ENCODE measurements at regions not wholly inside any gene's neighbourhood (a gene's known extent, or its start where the extent isn't known, plus 50 kb on each side); places are given as distances from the start of the nearest gene placed in this dataset.

DNA sequence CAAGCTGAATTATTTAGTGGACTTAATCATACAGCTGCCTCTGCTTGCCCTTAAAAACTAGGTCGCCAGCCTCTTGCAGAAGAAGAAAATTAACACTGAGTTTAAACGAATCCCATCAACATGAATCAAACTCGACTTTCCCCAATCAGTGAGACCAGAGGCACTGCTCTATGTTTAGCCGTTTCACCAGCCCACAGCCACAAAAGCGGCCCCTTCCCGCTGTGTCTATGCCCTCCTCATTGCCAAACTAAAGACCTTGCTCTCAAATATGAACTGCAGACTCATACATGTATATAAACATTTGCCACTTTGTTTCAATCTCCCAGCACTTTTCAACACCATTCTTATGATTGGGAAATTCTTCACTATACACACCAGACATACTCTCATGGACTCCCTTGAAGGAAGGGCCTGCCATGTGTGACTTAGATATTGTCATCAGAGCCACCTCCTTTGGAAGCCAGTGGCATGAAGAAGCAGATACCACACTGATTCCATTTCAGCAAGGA is 105.8 kb upstream of the ADGRF1 start:
- H3K4me1 ChIP-seq (ENCODE audit: control insufficient read depth in 2 of 2, insufficient read depth in 2 of 2, low read length in 2 of 2): no peaks in the 10 kb centered on the region
- CTCF ChIA-PET: no interaction called here
- POLR2A ChIA-PET: no interaction called here

DNA sequence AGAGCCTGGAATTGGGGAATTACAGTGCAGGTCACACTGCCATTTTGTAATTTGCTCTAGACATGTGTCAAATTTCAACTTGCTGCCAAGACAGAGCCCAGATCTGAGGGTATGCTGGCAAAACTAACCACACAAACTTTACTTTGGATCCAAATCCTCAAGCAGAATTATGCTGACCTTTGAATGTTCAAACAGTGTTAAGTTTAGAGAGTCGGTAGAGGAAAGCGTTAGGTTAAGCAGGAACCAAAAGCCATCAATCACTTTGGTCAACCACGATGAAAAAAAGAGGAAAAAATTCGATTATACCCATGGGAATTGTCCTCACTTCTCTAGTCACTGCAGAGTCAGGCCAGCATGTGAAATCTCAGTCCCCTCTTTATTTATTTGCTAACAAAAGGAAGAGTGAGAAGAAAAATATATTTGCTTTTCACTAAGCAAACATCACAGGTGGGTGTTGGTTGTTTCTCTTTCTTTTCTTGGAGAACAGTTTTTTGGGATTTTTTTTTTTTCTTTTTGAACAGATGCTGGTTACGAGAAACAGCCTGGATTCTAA is 105.1 kb upstream of the ADGRF1 start:
- no peaks in the 10 kb centered on the region for H3K27me3 ChIP-seq (replicated peaks in 1 of 4; ENCODE audit: control extremely low read depth in 1 of 4, control insufficient read depth in 3 of 4, insufficient read depth in 4 of 4, low read length in 3 of 4)
- WGBS (ENCODE audit: insufficient coverage): 6% methylated on average over 3 of the region's 5 CpGs
- ChIA-PET CTCF (no interaction called here), POLR2A (no interaction called here)
- peaks cover 17% of the 10 kb centered on the region for H3K27me3 Mint-ChIP-seq
- H3K4me2 ChIP-seq (replicated peaks; ENCODE audit: low read depth, low read length, poor library complexity, severe bottlenecking): no peak overlapping the region
- no peaks in the 10 kb centered on the region for H3K4me1 ChIP-seq (ENCODE audit: control insufficient read depth in 2 of 2, insufficient read depth in 2 of 2, low read length in 2 of 2)
- H3K4me3 Mint-ChIP-seq: no peak overlapping the region
- DNase-seq: no peak
- no peak overlapping the region for H3K9ac ChIP-seq (ENCODE audit: low read length)
- no peak overlapping the region for H3K27ac Mint-ChIP-seq
- no peaks in the 10 kb centered on the region for H3K9me3 Mint-ChIP-seq (ENCODE audit: insufficient read depth)
- TF ChIP-seq, protein P1, sequence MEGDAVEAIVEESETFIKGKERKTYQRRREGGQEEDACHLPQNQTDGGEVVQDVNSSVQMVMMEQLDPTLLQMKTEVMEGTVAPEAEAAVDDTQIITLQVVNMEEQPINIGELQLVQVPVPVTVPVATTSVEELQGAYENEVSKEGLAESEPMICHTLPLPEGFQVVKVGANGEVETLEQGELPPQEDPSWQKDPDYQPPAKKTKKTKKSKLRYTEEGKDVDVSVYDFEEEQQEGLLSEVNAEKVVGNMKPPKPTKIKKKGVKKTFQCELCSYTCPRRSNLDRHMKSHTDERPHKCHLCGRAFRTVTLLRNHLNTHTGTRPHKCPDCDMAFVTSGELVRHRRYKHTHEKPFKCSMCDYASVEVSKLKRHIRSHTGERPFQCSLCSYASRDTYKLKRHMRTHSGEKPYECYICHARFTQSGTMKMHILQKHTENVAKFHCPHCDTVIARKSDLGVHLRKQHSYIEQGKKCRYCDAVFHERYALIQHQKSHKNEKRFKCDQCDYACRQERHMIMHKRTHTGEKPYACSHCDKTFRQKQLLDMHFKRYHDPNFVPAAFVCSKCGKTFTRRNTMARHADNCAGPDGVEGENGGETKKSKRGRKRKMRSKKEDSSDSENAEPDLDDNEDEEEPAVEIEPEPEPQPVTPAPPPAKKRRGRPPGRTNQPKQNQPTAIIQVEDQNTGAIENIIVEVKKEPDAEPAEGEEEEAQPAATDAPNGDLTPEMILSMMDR (IDR thresholded peaks at IDR 0.05): no peak
- TF ChIP-seq EZH2 (IDR thresholded peaks at IDR 0.05; ENCODE audit: borderline replicate concordance, insufficient read depth, low read depth, low read length, poor library complexity, severe bottlenecking): no peak
- H3K4me1 Mint-ChIP-seq: no peaks in the 10 kb centered on the region
- no peak overlapping the region for H3K4me3 ChIP-seq (ENCODE audit: control extremely low read depth in 1 of 5, extremely low read depth in 1 of 5, insufficient read depth in 1 of 5, low read depth in 2 of 5, low read length in 4 of 5)
- no peaks in the 10 kb centered on the region for H3K9me3 ChIP-seq (ENCODE audit: control extremely low read depth in 1 of 3, control insufficient read depth in 2 of 3, insufficient read depth in 1 of 3, low read length in 2 of 3)
- H3K27ac ChIP-seq (ENCODE audit: low read length in 2 of 2): no peak overlapping the region
- H3K79me2 ChIP-seq (ENCODE audit: control insufficient read depth, insufficient read depth, low read length): no peaks in the 10 kb centered on the region
- H4K20me1 ChIP-seq (ENCODE audit: control insufficient read depth, insufficient read depth, low read length, poor library complexity, severe bottlenecking): no peaks in the 10 kb centered on the region
- no peak for ATAC-seq (ENCODE audit: low read depth)
- no peaks in the 10 kb centered on the region for H3K36me3 ChIP-seq (replicated peaks in 1 of 2; ENCODE audit: control extremely low read depth in 1 of 2, control insufficient read depth in 1 of 2, extremely low read depth in 1 of 2, insufficient read depth in 2 of 2, low read length in 1 of 2)
- intact Hi-C loops (cut with micrococcal nuclease): no loop called here
- no peak overlapping the region for H2AFZ ChIP-seq (ENCODE audit: insufficient read depth, low read depth, low read length, poor library complexity, severe bottlenecking)

More for the DNA sequence above, 105.8 kb upstream of the ADGRF1 start:
- H3K27ac Mint-ChIP-seq: no peak overlapping the region
- Histone ChIP-seq H3K9ac (ENCODE audit: low read length) (no peak overlapping the region), H3K4me3 (ENCODE audit: control extremely low read depth in 1 of 5, extremely low read depth in 1 of 5, insufficient read depth in 1 of 5, low read depth in 2 of 5, low read length in 4 of 5) (no peak overlapping the region), H3K4me2 (replicated peaks; ENCODE audit: low read depth, low read length, poor library complexity, severe bottlenecking) (no peak overlapping the region), H2AFZ (ENCODE audit: insufficient read depth, low read depth, low read length, poor library complexity, severe bottlenecking) (no peak overlapping the region), H3K9me3 (ENCODE audit: control extremely low read depth in 1 of 3, control insufficient read depth in 2 of 3, insufficient read depth in 1 of 3, low read length in 2 of 3) (no peaks in the 10 kb centered on the region), H4K20me1 (ENCODE audit: control insufficient read depth, insufficient read depth, low read length, poor library complexity, severe bottlenecking) (no peaks in the 10 kb centered on the region), H3K27ac (ENCODE audit: low read length in 2 of 2) (no peak overlapping the region), H3K79me2 (ENCODE audit: control insufficient read depth, insufficient read depth, low read length) (no peaks in the 10 kb centered on the region), H3K36me3 (replicated peaks in 1 of 2; ENCODE audit: control extremely low read depth in 1 of 2, control insufficient read depth in 1 of 2, extremely low read depth in 1 of 2, insufficient read depth in 2 of 2, low read length in 1 of 2) (no peaks in the 10 kb centered on the region), H3K27me3 (replicated peaks in 1 of 4; ENCODE audit: control extremely low read depth in 1 of 4, control insufficient read depth in 3 of 4, insufficient read depth in 4 of 4, low read length in 3 of 4) (no peaks in the 10 kb centered on the region)
- intact Hi-C loops (cut with micrococcal nuclease): no loop called here
- no peak for DNase-seq
- H3K4me1 Mint-ChIP-seq: no peaks in the 10 kb centered on the region
- 81% methylated on average over 5 of the region's 6 CpGs for WGBS (ENCODE audit: insufficient coverage)
- peaks cover 17% of the 10 kb centered on the region for H3K27me3 Mint-ChIP-seq
- no peak for ATAC-seq (ENCODE audit: low read depth)
- no peak overlapping the region for H3K4me3 Mint-ChIP-seq
- H3K9me3 Mint-ChIP-seq (ENCODE audit: insufficient read depth): no peaks in the 10 kb centered on the region
- TF ChIP-seq EZH2 (IDR thresholded peaks at IDR 0.05; ENCODE audit: borderline replicate concordance, insufficient read depth, low read depth, low read length, poor library complexity, severe bottlenecking): no peak
- TF ChIP-seq, protein P1 (IDR thresholded peaks at IDR 0.05): no peak

Measured in B cell (primary cell).